HG03469 (cell line): ENCODE measurements at regions not wholly inside any gene's neighbourhood (a gene's known extent, or its start where the extent isn't known, plus 50 kb on each side); places are given as distances from the start of the nearest gene placed in this dataset.
"Not testable (repeated sequence)": the region's sequence is repeated elsewhere in the genome, so short reads cannot be mapped to it uniquely, and the experiment has no call there.

Experiments
- ATAC-seq: cut with Tn5 transposase; IDR thresholded peaks from one replicate; pipeline ENCODE4 v1.9.1; 2021; ENCODE audit warnings: mild to moderate bottlenecking, moderate library complexity, moderate number of reproducible peaks; ENCODE audit not compliant: unreplicated experiment

GRCh38 chr3:193800138-193801043 lies 207.4 kb downstream of the OPA1 start:
- ATAC-seq = no peak

DNA sequence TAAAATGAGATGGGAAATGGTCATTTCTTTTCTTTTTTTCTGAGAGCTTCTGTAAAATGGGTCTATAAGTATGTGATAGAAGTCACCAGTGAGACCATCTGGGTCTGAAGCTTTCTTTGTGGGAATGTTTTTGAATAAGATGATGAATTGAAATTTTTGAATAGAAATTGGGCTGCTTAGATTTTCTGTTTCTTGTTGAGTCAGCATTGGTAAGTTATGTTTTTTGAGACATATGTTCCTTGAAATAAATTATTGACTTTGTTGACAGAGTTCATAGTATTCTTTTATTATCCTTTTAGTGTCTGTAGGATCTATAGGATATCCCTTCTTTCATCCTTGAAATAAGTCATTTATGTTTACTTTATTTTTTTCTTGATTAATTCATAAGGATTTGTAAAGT lies 208.1 kb downstream of the OPA1 start:
- no peak for ATAC-seq

- ATAC-seq = no peak
Measured at GRCh38 chr3:193803288-193803687, 210.3 kb downstream of the OPA1 start.

GRCh38 chr3:193805448-193805847 lies 212.4 kb downstream of the OPA1 start:
- no peak for ATAC-seq

GRCh38 chr3:193808317-193808716 lies 215.3 kb downstream of the OPA1 start:
- no peak for ATAC-seq

- ATAC-seq = no peak
Measured at GRCh38 chr3:193809106-193809505, 216.1 kb downstream of the OPA1 start.

GRCh38 chr3:193812078-193812725 lies 219.2 kb downstream of the OPA1 start:
- no peak for ATAC-seq

- no peak for ATAC-seq
Measured at GRCh38 chr3:193812791-193813500, 219.9 kb downstream of the OPA1 start.

GRCh38 chr3:193813501-193813830 lies 220.5 kb downstream of the OPA1 start:
- ATAC-seq = no peak

GRCh38 chr3:193814166-193814892 lies 221.3 kb downstream of the OPA1 start:
- no peak for ATAC-seq

DNA sequence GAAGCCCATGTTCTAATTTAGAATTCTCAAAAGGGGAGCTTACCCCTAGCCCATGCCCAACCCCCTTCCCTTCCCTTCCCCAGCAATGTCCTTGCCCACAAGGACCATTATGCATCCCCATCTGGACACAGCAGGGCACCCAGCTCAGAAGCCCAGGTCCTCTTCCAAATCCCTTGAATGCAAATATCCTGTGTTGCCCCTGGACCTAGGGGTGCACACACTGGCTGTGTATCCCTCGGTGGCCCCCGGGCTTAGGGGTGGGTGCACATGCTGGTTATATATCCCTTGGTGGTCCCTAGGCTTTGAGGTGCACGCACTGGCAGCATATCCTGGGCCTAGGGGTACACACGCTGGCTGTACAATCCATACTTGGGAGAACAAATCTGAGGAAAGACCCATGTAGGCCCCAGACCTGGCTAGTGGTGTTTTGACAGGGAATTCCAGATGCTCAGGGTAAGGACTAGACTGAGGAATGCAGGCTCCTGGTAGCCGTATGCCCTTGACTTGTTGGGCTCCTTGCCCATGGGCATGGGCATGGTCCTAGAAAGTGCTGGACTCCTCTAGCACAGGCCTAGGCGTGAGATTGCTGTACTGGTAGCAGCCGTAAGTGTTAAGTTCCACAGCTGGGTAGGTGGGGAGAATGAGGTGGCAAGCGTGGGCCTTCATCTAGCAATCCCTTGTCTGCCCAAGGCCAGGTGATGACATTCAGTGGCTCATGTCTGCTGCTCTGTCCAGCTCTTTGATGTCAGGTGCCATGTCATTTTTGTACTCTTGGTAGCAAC lies 222.4 kb downstream of the OPA1 start:
- no peak for ATAC-seq

DNA sequence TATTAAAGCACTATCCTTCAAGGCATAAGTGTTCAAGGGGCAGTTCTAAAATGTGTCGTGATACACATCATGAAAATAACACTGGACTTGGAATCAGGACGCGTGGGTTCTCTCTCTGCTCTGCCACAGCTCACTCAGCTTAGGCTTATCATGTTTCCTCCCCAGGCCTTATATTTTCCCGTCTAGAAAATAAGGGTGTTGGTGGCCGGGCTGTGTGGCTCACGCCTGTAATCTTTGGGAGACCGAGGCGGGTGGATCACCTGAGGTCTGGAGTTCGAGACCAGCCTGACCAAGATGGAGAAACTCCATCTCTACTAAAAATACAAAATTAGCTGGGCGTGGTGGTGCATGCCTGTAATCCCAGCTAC lies 223.0 kb downstream of the OPA1 start:
- ATAC-seq = no peak

GRCh38 chr3:193816656-193817311 lies 223.8 kb downstream of the OPA1 start:
- ATAC-seq = no peak

DNA sequence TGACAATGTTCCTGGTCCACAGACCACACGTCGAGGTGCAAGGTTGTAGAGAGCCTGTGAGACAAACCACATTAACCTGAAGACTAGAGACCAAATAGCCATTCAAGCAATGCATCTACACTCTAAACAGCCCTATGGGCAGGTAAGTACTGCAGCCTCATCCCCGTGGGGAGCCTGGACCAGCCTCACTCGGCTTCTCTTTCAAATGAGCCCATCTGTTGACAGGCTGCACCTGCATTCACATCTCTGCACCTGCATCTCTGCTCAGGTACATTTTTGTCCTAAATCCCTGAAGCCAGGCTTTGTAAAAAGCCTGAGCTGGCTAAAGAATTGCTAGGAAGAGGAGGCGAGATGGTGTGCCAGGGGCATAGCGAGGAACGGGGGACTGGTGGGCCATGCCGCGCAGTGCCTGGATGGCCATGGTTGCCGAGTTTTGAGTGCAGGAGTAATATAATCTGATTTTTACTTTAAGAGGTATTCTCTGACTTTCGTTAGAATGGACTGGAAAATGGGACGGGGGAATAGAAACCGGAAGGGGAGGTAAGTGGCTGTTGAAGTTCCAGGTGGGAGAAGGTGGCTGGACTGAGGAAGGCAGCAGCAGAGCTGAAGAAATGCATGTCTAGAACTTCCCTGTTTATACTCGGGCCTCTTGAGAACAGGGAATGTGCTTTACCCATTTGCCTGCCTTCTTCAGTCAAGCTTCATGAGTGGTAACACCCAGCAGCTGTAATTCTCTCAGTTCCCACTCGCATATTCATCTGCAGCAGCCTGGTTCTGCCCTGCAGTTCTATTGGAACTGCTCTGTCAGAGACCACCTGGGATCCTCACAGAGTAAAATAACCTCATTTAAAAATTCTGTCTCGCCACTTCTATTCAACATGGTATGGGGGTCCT lies 226.4 kb downstream of the OPA1 start:
- no peak for ATAC-seq

- ATAC-seq = no peak
Measured at GRCh38 chr3:193821151-193821668, 228.2 kb downstream of the OPA1 start.

- ATAC-seq = no peak
Measured at GRCh38 chr3:193822492-193823212, 229.6 kb downstream of the OPA1 start.

GRCh38 chr3:193823213-193823605 lies 230.2 kb downstream of the OPA1 start:
- not testable (repeated sequence) for ATAC-seq

DNA sequence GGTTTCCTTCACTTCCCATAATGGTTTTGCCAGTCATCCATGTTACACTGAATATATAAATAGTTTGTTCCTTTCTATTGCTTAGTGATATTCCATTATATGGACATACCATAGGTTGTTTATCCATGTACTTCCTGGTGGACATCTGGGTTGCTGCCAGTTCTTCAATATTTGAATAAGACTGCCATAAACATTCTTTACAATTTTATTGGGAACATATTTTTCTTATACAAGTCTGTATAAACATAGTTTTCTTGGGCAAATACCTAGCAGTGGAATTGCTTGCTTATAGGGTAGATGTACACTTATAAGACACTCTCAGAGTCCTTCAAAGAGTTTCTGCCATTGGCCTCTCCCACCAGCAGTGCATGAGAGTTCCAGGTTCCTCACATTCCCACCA lies 231.4 kb downstream of the OPA1 start:
- ATAC-seq = no peak
